ENCODE measurements at regions not wholly inside any gene's neighbourhood (a gene's known extent, or its start where the extent isn't known, plus 50 kb on each side); places are given as distances from the start of the nearest gene placed in this dataset.

- no peak for FAIRE-seq
- intact Hi-C loops (cut with micrococcal nuclease; ENCODE audit: unreplicated experiment) (no loop called here), in situ Hi-C loops (cut with HindIII; ENCODE audit: extremely low pct_ligation_motif_present, low pct_unique_long_range_greater_than_20kb) (no loop called here)
- 3% methylated on average over 3 of the region's 3 CpGs for WGBS (ENCODE audit: low lambda C conversion rate)
- TF ChIP-seq PHB2 (IDR thresholded peaks at IDR 0.05; ENCODE audit: partially characterized antibody): no peak
- TF ChIP-seq ZMAT3 (CRISPR knock-in tag; conservative IDR thresholded peaks at IDR 0.05): no peak
- peak; percentile 22; the same call in 1 of the 2 replicates for TF ChIP-seq CTCF (CRISPR knock-in tag; IDR thresholded peaks at IDR 0.05)
- no peak for TF ChIP-seq ZBTB21 (CRISPR knock-in tag; IDR thresholded peaks at IDR 0.05)
- no peak for TF ChIP-seq ZNF589 (CRISPR knock-in tag; conservative IDR thresholded peaks at IDR 0.05)
- no peak overlapping the region for H3K4me2 ChIP-seq (ENCODE audit: low read depth, low read length)
- H3K9me3 ChIP-seq (ENCODE audit: low read length): no peaks in the 10 kb centered on the region
- no peak overlapping the region for H2AFZ ChIP-seq (ENCODE audit: low read length)
- no peaks in the 10 kb centered on the region for H4K20me1 ChIP-seq (ENCODE audit: insufficient read depth, low read length)
- H3K79me2 ChIP-seq (ENCODE audit: insufficient read depth, low read length): no peaks in the 10 kb centered on the region
- H3K36me3 ChIP-seq (replicated peaks in 1 of 2; ENCODE audit: control insufficient read depth in 1 of 2, insufficient read depth in 2 of 2, low read length in 2 of 2): no peaks in the 10 kb centered on the region
- ChIA-PET CTCF (ENCODE audit: low intra/inter-chr PET ratio, low total read pairs) (no interaction called here), POLR2A (no interaction called here)
- no peaks in the 10 kb centered on the region for H3K4me1 ChIP-seq (ENCODE audit: insufficient read depth, low read length)
- no peak overlapping the region for H3K4me3 ChIP-seq (replicated peaks in 1 of 3; ENCODE audit: insufficient read depth in 1 of 3, low read depth in 2 of 3, low read length in 3 of 3)
- BruUV-seq (replicated peaks): no TSS peak
- no peak overlapping the region for H3K9ac ChIP-seq (ENCODE audit: insufficient read depth, low read depth, low read length)
- H3K27me3 ChIP-seq (ENCODE audit: control insufficient read depth in 1 of 2, insufficient read depth in 2 of 2, low read length in 2 of 2): no peaks in the 10 kb centered on the region
- no peak for DNase-seq (ENCODE audit: low spot score)
- peak; percentile 57 for ATAC-seq
- no peak overlapping the region for H3K27ac ChIP-seq (ENCODE audit: extremely low read length, insufficient read depth, low read length)
These were observed 131.2 kb downstream of the SH3BGRL2 start for GRCh38 chr6:79762370-79762769.

- in situ Hi-C loops (cut with HindIII; ENCODE audit: extremely low pct_ligation_motif_present, low pct_unique_long_range_greater_than_20kb) (no loop called here), intact Hi-C loops (cut with micrococcal nuclease; ENCODE audit: unreplicated experiment) (no loop called here)
- WGBS (ENCODE audit: low lambda C conversion rate): 12% methylated on average over 2 of the region's 2 CpGs
- H3K4me1 ChIP-seq (ENCODE audit: insufficient read depth, low read length): no peaks in the 10 kb centered on the region
- no peak overlapping the region for H3K4me3 ChIP-seq (replicated peaks in 1 of 3; ENCODE audit: insufficient read depth in 1 of 3, low read depth in 2 of 3, low read length in 3 of 3)
- H3K9ac ChIP-seq (ENCODE audit: insufficient read depth, low read depth, low read length): no peak overlapping the region
- no peaks in the 10 kb centered on the region for H3K9me3 ChIP-seq (ENCODE audit: low read length)
- no peaks in the 10 kb centered on the region for H4K20me1 ChIP-seq (ENCODE audit: insufficient read depth, low read length)
- ChIA-PET CTCF (ENCODE audit: low intra/inter-chr PET ratio, low total read pairs) (no interaction called here), POLR2A (no interaction called here)
- no peaks in the 10 kb centered on the region for H3K36me3 ChIP-seq (replicated peaks in 1 of 2; ENCODE audit: control insufficient read depth in 1 of 2, insufficient read depth in 2 of 2, low read length in 2 of 2)
- H3K27me3 ChIP-seq (ENCODE audit: control insufficient read depth in 1 of 2, insufficient read depth in 2 of 2, low read length in 2 of 2): no peaks in the 10 kb centered on the region
- no peak overlapping the region for H3K27ac ChIP-seq (ENCODE audit: extremely low read length, insufficient read depth, low read length)
- ATAC-seq (no peak), FAIRE-seq (no peak), DNase-seq (ENCODE audit: low spot score) (no peak)
- H3K79me2 ChIP-seq (ENCODE audit: insufficient read depth, low read length): no peaks in the 10 kb centered on the region
- H3K4me2 ChIP-seq (ENCODE audit: low read depth, low read length): no peak overlapping the region
- no peak overlapping the region for H2AFZ ChIP-seq (ENCODE audit: low read length)
- TF ChIP-seq ZFP90 (CRISPR knock-in tag; IDR thresholded peaks at IDR 0.05; ENCODE audit: borderline replicate concordance): no peak
- no peak for TF ChIP-seq AGO2 (optimal IDR thresholded peaks at IDR 0.05; ENCODE audit: low read depth, low read length)
- TF ChIP-seq MTA1 (CRISPR knock-in tag; IDR thresholded peaks at IDR 0.05; ENCODE audit: borderline replicate concordance): no peak
- no peak for TF ChIP-seq SCMH1 (CRISPR knock-in tag; IDR thresholded peaks at IDR 0.05; ENCODE audit: borderline replicate concordance)
- TF ChIP-seq JUNB (CRISPR knock-in tag; IDR thresholded peaks at IDR 0.05; ENCODE audit: borderline replicate concordance): no peak
- TF ChIP-seq MTF2 (CRISPR knock-in tag; IDR thresholded peaks at IDR 0.05; ENCODE audit: borderline replicate concordance): no peak
- no peak for TF ChIP-seq BHLHE40 (IDR thresholded peaks at IDR 0.05; ENCODE audit: low read length)
- TF ChIP-seq ZNF343 (CRISPR knock-in tag; IDR thresholded peaks at IDR 0.05): no peak
- TF ChIP-seq ZNF564 (CRISPR knock-in tag; IDR thresholded peaks at IDR 0.05): no peak
- TF ChIP-seq ZNF75D (CRISPR knock-in tag; IDR thresholded peaks at IDR 0.05; ENCODE audit: borderline replicate concordance): no peak
- no peak for TF ChIP-seq HNRNPL (IDR thresholded peaks at IDR 0.05; ENCODE audit: low read depth, low read length)
- TF ChIP-seq HNRNPK (IDR thresholded peaks at IDR 0.05; ENCODE audit: low read depth, low read length, poor library complexity, severe bottlenecking): no peak
- TF ChIP-seq ZFP37 (CRISPR knock-in tag; IDR thresholded peaks at IDR 0.05; ENCODE audit: borderline replicate concordance): no peak
- TF ChIP-seq ZNF264 (CRISPR knock-in tag; IDR thresholded peaks at IDR 0.05): no peak
- no peak for TF ChIP-seq RBAK (CRISPR knock-in tag; IDR thresholded peaks at IDR 0.05)
- no peak for TF ChIP-seq ZNF614 (CRISPR knock-in tag; IDR thresholded peaks at IDR 0.05; ENCODE audit: borderline replicate concordance)
- no TSS peak for BruUV-seq (replicated peaks)
These were observed 125.4 kb downstream of the SH3BGRL2 start for GRCh38 chr6:79756496-79756895.

All from HepG2 (cell line).